Gastrocnemius medialis (tissue), 4 donors: ENCODE measurements at regions not wholly inside any gene's neighbourhood (a gene's known extent, or its start where the extent isn't known, plus 50 kb on each side); places are given as distances from the start of the nearest gene placed in this dataset.

ENCODE experiments used
- CTCF ChIP-seq, 5 experiments: fragments of 450-650 bp in 3 of 5; fragments of 200-600 bp in 2 of 5; sonication (generic) in 2 of 5; IDR thresholded peaks in 4 of 5; conservative IDR thresholded peaks in 1 of 5; 1 replicate in 4 of 5; 2 replicates in 1 of 5; pipeline ENCODE4 v1.5.1; 2016 to 2019; ENCODE audit warnings: antibody characterized with exemption in 5 of 5, mild to moderate bottlenecking in 3 of 5, moderate library complexity in 3 of 5
- POLR2A ChIP-seq, 2 donors: fragments of 450-650 bp; IDR thresholded peaks; one replicate each; pipeline ENCODE4 v1.6.1; 2017; ENCODE audit warnings: antibody characterized with exemption in 2 of 2, mild to moderate bottlenecking in 2 of 2, moderate library complexity in 2 of 2

GRCh38 chr16:65789161-65789945, 577.1 kb upstream of the CDH5 start:
- TF ChIP-seq CTCF (IDR thresholded peaks at IDR 0.05 in 4 of 5, conservative IDR thresholded peaks at IDR 0.05 in 1 of 5) (no peak), POLR2A (IDR thresholded peaks at IDR 0.05) (no peak)
